ENCODE measurements at regions not wholly inside any gene's neighbourhood (a gene's known extent, or its start where the extent isn't known, plus 50 kb on each side); places are given as distances from the start of the nearest gene placed in this dataset.

DNA sequence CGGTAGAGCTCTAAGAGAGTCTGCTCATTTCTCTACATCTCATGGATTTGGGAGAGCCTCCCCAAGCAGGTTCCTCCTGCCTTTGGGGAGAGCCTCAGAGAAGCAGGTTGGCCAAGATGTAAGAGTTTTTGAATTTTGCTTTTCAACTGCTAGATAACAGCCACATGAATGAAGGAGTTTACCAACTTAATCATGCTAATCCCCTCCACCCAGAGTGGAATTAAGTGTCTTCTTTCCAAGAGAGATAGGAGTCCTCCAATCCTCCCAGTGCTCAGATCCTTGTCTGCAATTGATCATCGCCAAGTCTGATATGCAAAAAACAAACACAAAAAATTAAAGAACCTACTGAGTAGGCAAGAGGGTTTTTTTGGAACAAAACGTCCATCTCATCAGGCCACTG is 99.4 kb upstream of the MAP3K1 start:
- TF ChIP-seq, protein P1, sequence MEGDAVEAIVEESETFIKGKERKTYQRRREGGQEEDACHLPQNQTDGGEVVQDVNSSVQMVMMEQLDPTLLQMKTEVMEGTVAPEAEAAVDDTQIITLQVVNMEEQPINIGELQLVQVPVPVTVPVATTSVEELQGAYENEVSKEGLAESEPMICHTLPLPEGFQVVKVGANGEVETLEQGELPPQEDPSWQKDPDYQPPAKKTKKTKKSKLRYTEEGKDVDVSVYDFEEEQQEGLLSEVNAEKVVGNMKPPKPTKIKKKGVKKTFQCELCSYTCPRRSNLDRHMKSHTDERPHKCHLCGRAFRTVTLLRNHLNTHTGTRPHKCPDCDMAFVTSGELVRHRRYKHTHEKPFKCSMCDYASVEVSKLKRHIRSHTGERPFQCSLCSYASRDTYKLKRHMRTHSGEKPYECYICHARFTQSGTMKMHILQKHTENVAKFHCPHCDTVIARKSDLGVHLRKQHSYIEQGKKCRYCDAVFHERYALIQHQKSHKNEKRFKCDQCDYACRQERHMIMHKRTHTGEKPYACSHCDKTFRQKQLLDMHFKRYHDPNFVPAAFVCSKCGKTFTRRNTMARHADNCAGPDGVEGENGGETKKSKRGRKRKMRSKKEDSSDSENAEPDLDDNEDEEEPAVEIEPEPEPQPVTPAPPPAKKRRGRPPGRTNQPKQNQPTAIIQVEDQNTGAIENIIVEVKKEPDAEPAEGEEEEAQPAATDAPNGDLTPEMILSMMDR (IDR thresholded peaks at IDR 0.05; ENCODE audit: insufficient read depth, low read length): no peak
- TF ChIP-seq POLR2AphosphoS5 (IDR thresholded peaks at IDR 0.05; ENCODE audit: low read depth): no peak
- TF ChIP-seq, protein P2, sequence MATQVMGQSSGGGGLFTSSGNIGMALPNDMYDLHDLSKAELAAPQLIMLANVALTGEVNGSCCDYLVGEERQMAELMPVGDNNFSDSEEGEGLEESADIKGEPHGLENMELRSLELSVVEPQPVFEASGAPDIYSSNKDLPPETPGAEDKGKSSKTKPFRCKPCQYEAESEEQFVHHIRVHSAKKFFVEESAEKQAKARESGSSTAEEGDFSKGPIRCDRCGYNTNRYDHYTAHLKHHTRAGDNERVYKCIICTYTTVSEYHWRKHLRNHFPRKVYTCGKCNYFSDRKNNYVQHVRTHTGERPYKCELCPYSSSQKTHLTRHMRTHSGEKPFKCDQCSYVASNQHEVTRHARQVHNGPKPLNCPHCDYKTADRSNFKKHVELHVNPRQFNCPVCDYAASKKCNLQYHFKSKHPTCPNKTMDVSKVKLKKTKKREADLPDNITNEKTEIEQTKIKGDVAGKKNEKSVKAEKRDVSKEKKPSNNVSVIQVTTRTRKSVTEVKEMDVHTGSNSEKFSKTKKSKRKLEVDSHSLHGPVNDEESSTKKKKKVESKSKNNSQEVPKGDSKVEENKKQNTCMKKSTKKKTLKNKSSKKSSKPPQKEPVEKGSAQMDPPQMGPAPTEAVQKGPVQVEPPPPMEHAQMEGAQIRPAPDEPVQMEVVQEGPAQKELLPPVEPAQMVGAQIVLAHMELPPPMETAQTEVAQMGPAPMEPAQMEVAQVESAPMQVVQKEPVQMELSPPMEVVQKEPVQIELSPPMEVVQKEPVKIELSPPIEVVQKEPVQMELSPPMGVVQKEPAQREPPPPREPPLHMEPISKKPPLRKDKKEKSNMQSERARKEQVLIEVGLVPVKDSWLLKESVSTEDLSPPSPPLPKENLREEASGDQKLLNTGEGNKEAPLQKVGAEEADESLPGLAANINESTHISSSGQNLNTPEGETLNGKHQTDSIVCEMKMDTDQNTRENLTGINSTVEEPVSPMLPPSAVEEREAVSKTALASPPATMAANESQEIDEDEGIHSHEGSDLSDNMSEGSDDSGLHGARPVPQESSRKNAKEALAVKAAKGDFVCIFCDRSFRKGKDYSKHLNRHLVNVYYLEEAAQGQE (IDR thresholded peaks at IDR 0.05; ENCODE audit: insufficient replicate concordance, low read depth): no peak

All from HL-60 (cell line).